GM18909 (cell line): ENCODE measurements at regions not wholly inside any gene's neighbourhood (a gene's known extent, or its start where the extent isn't known, plus 50 kb on each side); places are given as distances from the start of the nearest gene placed in this dataset.
"Not testable (repeated sequence)": the region's sequence is repeated elsewhere in the genome, so short reads cannot be mapped to it uniquely, and the experiment has no call there.

Source experiments
- ATAC-seq: cut with Tn5 transposase; IDR thresholded peaks from one replicate; pipeline ENCODE4 v1.9.1; 2021; ENCODE audit warnings: mild to moderate bottlenecking; ENCODE audit not compliant: unreplicated experiment, poor library complexity

DNA sequence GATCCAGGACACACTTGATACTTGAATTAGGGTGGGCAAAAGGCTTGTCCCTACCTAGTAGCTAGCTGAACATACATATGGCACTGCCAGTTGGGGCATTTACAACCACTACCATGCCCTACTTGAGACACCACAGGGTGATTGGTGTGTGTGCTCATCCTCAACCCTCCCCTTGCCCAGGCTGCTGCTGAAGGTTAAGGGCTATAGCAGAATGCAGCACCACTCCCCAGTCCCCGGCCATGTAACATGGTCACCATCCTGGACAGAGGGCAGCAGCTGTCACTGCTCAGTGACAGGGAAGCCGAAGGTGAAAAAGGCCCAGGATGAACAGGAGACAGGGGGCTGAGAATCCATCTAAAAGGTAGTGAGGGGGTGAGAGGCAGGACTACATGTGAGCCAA lies 273.9 kb upstream of the SGCD start:
- ATAC-seq = no peak

- ATAC-seq = no peak
Measured at GRCh38 chr5:156076912-156077311, 250.1 kb upstream of the SGCD start.

DNA sequence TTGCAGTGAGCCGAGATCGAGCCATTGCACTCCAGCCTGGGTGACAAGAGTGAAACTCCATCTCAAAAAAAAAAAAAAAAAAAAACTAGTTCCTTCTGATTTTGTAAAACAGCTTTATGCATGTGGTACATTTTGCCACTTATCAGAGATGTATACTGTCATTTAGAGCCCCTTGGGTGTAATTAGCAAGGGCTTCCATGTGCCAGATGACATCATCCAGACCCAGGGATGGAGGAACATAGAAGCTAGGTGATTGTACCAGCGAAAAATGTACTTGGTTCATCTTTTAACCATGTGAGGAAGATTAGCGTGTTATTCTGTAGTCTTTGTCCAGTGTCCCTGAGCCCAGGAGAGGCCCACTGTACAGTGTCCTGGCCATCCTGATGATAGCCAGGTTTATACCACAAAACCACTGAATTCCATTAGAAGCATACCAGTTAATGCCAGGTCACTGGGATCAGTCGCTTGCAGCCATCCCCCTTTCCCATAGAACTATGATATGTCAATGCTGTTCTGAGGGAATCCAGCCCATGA lies 239.3 kb upstream of the SGCD start:
- no peak for ATAC-seq

GRCh38 chr5:156089955-156090940 lies 236.7 kb upstream of the SGCD start:
- ATAC-seq = not testable (repeated sequence)

DNA sequence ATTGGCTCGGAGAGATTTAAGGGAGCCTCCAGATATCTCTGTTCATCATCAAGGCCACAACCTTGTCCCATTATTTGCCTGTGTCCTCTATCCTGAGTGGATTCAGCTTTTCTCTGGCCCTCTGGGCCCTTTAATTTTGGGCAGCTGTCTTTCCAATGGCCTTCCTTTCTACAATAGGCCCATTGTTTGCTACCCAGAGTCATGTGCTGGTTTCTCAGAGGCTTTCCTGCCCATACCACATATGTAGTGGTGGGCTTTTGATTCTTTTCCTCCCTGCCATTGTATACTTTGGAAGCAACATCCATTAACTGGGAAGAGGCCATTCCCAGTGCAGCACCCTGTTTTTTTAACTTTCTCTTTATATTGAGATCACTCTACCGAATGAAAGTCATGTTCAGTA lies 233.9 kb upstream of the SGCD start:
- ATAC-seq = no peak

DNA sequence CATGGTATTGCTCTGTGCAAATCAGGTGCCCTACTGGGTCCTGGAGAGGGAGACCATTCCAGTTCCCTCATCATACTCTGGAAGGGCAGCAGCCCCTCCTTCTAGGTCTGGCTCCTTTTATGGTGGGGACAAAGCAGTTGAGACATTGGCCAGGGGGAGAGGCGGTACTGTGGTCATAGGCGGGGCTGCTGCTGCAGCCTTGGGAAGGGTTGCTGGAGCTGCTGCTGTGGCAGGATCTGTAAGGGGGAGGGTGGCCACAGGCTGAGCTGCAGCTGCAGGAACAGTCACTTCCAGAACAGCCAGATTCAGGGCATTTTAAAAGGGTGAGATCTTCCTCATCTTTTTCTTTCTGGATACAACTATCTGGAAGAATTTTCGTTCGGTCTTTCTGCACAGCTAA lies 233.0 kb upstream of the SGCD start:
- ATAC-seq = no peak

DNA sequence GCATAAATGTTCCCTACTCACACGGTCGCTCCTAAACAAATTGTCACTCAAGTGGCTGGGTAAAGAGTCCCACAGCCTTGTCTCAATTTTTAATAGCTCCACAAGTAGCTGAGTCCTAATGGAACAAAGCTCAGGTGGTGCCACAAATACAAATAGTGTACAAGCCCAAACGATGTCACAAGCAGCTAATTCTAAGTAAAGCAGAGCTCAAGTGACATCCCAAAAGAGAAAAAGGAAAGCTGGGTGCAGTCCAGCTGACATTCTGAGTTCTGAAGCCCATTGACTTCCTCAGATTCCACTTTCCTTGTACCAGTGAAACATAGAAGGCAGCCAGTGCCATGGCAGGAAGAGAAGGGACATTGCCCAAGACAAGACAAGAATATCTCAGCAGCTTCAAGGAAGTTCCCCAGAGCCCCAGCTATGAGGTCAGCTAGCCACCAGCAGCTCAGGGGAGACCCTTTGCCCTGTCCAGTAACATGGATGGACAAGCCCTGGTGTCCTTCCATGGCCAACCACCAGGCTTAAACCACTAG lies 231.2 kb upstream of the SGCD start:
- ATAC-seq = no peak

GRCh38 chr5:156096259-156096658 lies 230.7 kb upstream of the SGCD start:
- no peak for ATAC-seq

- ATAC-seq = no peak
Measured at GRCh38 chr5:156103155-156103885, 223.6 kb upstream of the SGCD start.

- ATAC-seq = no peak
Measured at GRCh38 chr5:156109317-156110023, 217.5 kb upstream of the SGCD start.

GRCh38 chr5:156119692-156120091 lies 207.3 kb upstream of the SGCD start:
- no peak for ATAC-seq

DNA sequence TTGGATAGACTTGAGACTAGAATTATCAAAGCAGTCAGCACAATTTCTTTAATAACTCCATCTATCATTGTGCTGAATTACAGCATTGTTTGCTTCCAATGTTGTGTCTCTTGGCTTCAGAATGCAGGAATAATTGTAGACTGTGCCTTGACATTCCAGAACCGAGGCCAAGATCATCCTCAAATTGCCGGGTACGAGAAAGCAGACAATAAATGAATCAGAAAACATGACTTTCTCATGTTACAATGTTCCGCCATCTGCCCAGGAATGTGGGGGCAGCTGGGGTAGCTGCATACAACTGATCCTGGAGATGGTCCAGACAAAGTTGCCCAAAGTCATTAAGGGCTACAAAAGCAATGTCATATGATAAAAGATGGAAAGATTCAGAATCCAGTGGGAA lies 206.2 kb upstream of the SGCD start:
- no peak for ATAC-seq

DNA sequence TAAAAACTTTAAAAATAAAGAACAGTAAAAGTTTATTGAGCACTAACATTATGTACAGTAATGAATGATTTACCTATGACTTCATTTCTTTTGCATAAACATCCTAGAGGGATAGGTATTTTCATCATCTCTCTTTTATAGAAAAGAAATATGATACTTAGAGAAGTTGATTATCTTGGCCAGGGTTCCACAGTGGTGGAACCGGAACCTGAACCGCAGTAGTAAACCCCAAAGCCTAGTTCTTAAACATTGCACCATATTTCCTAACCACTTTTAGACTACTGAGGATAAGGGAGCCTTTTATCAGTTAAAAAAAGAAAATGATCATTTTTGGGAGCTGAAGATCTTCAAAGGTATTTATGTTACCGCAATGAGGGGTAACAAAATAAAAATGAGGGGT lies 205.7 kb upstream of the SGCD start:
- ATAC-seq = no peak

DNA sequence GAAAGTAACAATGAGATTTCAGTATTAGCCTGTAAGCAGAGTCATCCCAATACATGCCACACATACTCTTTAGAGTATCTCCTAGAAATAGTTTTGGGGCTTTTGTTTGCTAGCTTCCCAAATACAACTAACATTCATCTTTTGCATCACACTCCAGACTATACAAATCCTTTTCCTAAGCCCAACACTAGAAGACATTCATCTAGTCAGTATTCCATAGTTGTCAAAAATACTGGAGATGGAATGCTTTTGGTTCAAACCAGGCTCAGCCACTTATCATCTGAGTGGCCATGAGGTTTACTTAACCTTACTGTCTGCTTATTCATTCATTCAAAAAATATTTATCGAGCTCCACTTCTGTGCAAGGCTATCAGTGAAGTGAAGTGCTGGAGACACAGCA lies 205.1 kb upstream of the SGCD start:
- no peak for ATAC-seq

DNA sequence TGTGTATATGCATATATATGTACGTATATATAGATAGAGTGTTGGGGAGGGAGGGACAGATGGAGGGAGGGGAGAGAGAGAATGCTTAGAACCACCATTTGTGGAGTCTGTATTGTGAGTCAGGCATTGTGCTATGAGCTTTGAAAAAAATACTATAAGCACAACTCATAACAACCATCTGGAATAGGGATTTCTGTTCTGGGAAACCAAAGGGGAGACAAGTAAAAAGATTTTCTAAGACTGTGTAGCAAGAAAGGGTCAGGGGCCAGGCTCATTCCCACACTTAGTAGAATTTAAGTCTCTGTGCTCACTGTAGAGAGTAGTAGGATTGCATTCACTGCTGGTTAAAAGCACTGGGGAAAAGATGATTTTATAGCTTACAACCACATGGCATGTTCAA lies 202.3 kb upstream of the SGCD start:
- ATAC-seq = no peak

- ATAC-seq = no peak
Measured at GRCh38 chr5:156125118-156125517, 201.8 kb upstream of the SGCD start.

DNA sequence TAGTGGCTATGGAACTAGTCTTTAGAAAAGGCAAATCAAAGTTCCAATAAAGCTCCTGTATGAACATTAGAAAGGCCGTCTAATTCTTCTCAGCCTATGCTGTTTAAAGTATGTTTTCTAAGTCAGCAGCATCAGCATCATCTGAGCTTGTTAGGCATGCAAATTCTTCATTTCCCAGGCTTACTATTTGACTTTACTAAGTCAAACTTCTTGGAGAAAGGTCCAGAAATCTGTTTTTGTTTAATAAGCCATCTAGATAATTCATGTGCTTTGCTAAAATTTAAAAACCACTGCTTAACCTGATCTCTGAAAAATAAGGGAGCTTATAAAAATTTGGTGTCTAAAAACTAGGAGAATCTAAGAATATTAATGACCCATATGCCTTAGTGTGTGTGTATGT lies 200.2 kb upstream of the SGCD start:
- no peak for ATAC-seq

DNA sequence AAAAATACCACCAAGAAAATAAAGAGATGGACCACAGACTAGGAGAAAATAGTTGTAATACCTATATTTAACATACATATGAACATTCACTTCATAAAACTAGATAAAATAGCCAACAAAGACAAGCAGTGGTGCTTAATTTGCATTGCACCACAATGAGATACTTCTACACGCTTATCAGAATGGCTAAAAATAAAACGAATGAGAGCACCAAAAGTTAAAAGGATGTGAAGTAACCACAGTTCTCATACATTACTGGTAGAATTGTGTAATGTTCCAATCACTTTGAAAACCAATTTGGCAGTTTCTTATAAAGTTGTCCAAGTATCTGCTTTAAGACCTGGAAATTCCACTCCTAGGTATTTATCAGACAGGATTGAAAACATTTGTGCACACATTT lies 198.9 kb upstream of the SGCD start:
- no peak for ATAC-seq

DNA sequence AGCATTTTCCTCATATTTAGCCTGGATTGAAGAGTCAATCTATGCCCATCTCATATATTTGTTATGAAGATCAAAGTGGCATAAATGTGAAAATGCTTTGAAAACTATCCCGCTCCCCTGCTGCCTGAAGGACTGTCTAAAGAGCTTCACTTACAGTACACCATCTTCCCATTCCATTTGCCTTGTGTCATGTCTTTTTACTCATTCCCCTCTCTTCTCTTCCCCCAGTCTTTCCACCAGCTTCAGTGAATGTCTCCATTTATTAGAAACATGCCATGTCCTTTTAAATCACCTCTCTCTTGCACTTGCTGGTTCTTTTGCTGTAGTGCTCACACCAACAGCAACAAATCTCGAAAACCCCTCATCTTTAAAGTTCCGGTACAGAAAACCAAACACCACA lies 192.7 kb upstream of the SGCD start:
- ATAC-seq = no peak

- ATAC-seq = no peak
Measured at GRCh38 chr5:156135531-156135930, 191.4 kb upstream of the SGCD start.
